HL-60 (cell line): ENCODE measurements at regions not wholly inside any gene's neighbourhood (a gene's known extent, or its start where the extent isn't known, plus 50 kb on each side); places are given as distances from the start of the nearest gene placed in this dataset.

Experiments used
- CTCF ChIP-seq: IDR thresholded peaks from one replicate; pipeline ENCODE4 v1.5.1; 2011; ENCODE audit warnings: low read length, control low read depth, inconsistent platforms; ENCODE audit not compliant: insufficient read depth
- GABPA ChIP-seq: IDR thresholded peaks from 2 replicates; pipeline ENCODE4 v1.6.1; 2012; ENCODE audit warnings: low read depth

- TF ChIP-seq GABPA (no peak), CTCF (no peak)
Observed at GRCh38 chr5:148011398-148012137, 52.2 kb upstream of the SPINK5 start.
